ENCODE measurements at regions not wholly inside any gene's neighbourhood (a gene's known extent, or its start where the extent isn't known, plus 50 kb on each side); places are given as distances from the start of the nearest gene placed in this dataset.

DNA sequence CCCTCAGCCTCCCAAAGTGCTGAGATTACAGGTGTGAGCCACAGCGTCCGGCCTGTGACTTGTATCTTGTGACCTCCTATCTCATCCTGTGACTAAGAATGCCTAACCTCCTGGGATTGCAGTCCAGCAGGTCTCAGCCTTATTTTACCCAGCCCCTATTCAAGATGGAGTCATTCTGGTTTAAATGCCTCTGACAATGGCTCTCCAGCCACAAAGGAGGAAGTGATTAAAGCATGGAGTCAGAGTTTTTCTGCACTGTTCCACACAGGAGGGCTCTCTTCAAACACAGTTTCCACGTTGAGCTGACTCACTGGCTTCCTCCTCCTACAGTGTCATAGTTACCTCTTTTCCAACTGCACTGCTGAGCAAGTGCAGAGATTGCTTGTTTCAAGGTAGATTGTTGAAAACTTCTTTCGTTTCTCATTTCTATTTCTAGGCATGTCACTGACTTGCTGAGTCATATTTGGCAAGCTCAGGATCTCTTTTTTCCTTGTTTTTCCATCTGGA is 383.8 kb downstream of the PCNX1 start:
- TF ChIP-seq CTCF (IDR thresholded peaks at IDR 0.05 in 8 of 11, conservative IDR thresholded peaks at IDR 0.05 in 3 of 11) (no peak), POLR2A (IDR thresholded peaks at IDR 0.05) (no peak), POLR2AphosphoS5 (IDR thresholded peaks at IDR 0.05) (no peak)
